MM.1S (cell line): ENCODE measurements at regions not wholly inside any gene's neighbourhood (a gene's known extent, or its start where the extent isn't known, plus 50 kb on each side); places are given as distances from the start of the nearest gene placed in this dataset.

ENCODE experiments used
- CTCF ChIP-seq: fragments of 300-600 bp; sonication (generic); IDR thresholded peaks from 2 replicates; pipeline ENCODE4 v1.5.1; 2016; ENCODE audit warnings: antibody characterized with exemption, low read length, mixed read lengths
- EZH2 ChIP-seq: fragments of 300-600 bp; sonication (generic); optimal IDR thresholded peaks from 2 replicates; pipeline ENCODE3; 2017; ENCODE audit warnings: low read depth, mild to moderate bottlenecking, antibody characterized with exemption, low read length, mixed read lengths

DNA sequence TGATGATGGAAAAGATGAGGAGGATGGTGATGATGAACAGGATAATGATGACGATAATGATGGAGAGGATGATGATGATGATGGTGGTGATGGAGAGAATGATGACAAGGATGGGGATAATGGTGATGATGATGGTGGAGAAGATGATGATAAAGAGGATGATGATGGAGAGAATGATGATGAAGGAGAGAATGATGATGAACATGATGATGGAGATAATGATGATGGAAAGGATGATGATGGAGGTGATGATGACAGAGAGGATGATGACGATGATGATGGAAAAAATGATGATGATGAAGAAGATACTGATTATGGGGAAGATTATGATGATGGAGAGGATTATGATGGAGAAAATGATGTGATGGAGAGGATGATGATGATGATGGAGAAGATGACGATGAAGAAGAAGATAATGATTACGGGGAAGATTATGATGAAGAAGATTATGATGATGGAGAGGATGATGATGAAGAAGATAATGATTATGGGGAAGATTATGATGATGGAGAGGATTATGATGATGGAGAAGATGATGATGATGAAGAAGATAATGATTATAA is 204.1 kb downstream of the MATN1 start:
- TF ChIP-seq CTCF (no peak), EZH2 (no peak)
